ENCODE measurements at regions not wholly inside any gene's neighbourhood (a gene's known extent, or its start where the extent isn't known, plus 50 kb on each side); places are given as distances from the start of the nearest gene placed in this dataset.

- H3K27ac ChIP-seq: no peak overlapping the region
- no peaks in the 10 kb centered on the region for H3K27me3 ChIP-seq
- H3K36me3 ChIP-seq: no peaks in the 10 kb centered on the region
- H3K4me3 ChIP-seq: no peak overlapping the region
- no peak for TF ChIP-seq POLR2A (IDR thresholded peaks at IDR 0.05)
- no peak for TF ChIP-seq POLR2AphosphoS5 (IDR thresholded peaks at IDR 0.05)
- TF ChIP-seq EP300 (IDR thresholded peaks at IDR 0.05): no peak
- TF ChIP-seq CTCF (IDR thresholded peaks at IDR 0.05): no peak
- no peaks in the 10 kb centered on the region for H3K9me3 ChIP-seq
- no peaks in the 10 kb centered on the region for H3K4me1 ChIP-seq
- ATAC-seq: no peak
- WGBS, 2 donors (ENCODE audit: low coverage in 1 of 2): 81 to 100% methylated on average over 3 to 5 of the region's 6 CpGs
These were observed 462.9 kb upstream of the PRICKLE1 start for GRCh38 chr12:43052441-43052840.

- Histone ChIP-seq H3K36me3 (no peaks in the 10 kb centered on the region), H3K27ac (no peak overlapping the region), H3K9me3 (no peaks in the 10 kb centered on the region), H3K4me3 (no peak overlapping the region), H3K27me3 (no peaks in the 10 kb centered on the region), H3K4me1 (no peaks in the 10 kb centered on the region)
- no peak for ATAC-seq
- TF ChIP-seq CTCF (IDR thresholded peaks at IDR 0.05) (no peak), POLR2A (IDR thresholded peaks at IDR 0.05) (no peak), POLR2AphosphoS5 (IDR thresholded peaks at IDR 0.05) (no peak), EP300 (IDR thresholded peaks at IDR 0.05) (no peak)
- 83 to 88% methylated on average over 2 of the region's 2 CpGs for WGBS, 2 donors (ENCODE audit: low coverage in 1 of 2)
These were observed 454.7 kb upstream of the PRICKLE1 start for GRCh38 chr12:43044241-43044640.

- no peak overlapping the region for H3K4me3 ChIP-seq
- 72% methylated on average over 3 of the region's 3 CpGs; no CpG with 5 or more reads in 1 of the 2 donors for WGBS, 2 donors (ENCODE audit: low coverage in 1 of 2)
- H3K27me3 ChIP-seq: no peaks in the 10 kb centered on the region
- ATAC-seq: no peak
- H3K36me3 ChIP-seq: no peaks in the 10 kb centered on the region
- no peak overlapping the region for H3K27ac ChIP-seq
- no peaks in the 10 kb centered on the region for H3K4me1 ChIP-seq
- no peak for TF ChIP-seq CTCF (IDR thresholded peaks at IDR 0.05)
- TF ChIP-seq POLR2AphosphoS5 (IDR thresholded peaks at IDR 0.05): no peak
- no peak for TF ChIP-seq POLR2A (IDR thresholded peaks at IDR 0.05)
- no peak for TF ChIP-seq EP300 (IDR thresholded peaks at IDR 0.05)
- H3K9me3 ChIP-seq: no peaks in the 10 kb centered on the region
These were observed 449.4 kb upstream of the PRICKLE1 start for GRCh38 chr12:43038991-43039390.

- Histone ChIP-seq H3K27me3 (no peaks in the 10 kb centered on the region), H3K36me3 (no peaks in the 10 kb centered on the region), H3K9me3 (peaks cover 0 to 12% (median 0%) of the 10 kb centered on the region in 3 donors), H3K27ac (no peak overlapping the region), H3K4me1 (no peaks in the 10 kb centered on the region), H3K4me3 (no peak overlapping the region)
- TF ChIP-seq POLR2AphosphoS5 (IDR thresholded peaks at IDR 0.05) (no peak), POLR2A (IDR thresholded peaks at IDR 0.05) (no peak), EP300 (IDR thresholded peaks at IDR 0.05) (no peak), CTCF (IDR thresholded peaks at IDR 0.05) (no peak)
- ATAC-seq: no peak
- WGBS, 2 donors (ENCODE audit: low coverage in 1 of 2): 70 to 71% methylated on average over 2 of the region's 2 CpGs
These were observed 440.4 kb upstream of the PRICKLE1 start for GRCh38 chr12:43029971-43030370.

GRCh38 chr12:43028826-43029225 is 439.3 kb upstream of the PRICKLE1 start:
- WGBS, 2 donors (ENCODE audit: low coverage in 1 of 2): 72 to 75% methylated on average over 3 of the region's 3 CpGs
- no peak overlapping the region for H3K27ac ChIP-seq
- no peaks in the 10 kb centered on the region for H3K27me3 ChIP-seq
- H3K4me3 ChIP-seq: no peak overlapping the region
- no peaks in the 10 kb centered on the region for H3K36me3 ChIP-seq
- peaks cover 0 to 12% (median 0%) of the 10 kb centered on the region in 3 donors for H3K9me3 ChIP-seq
- no peaks in the 10 kb centered on the region for H3K4me1 ChIP-seq
- no peak for ATAC-seq
- no peak for TF ChIP-seq CTCF (IDR thresholded peaks at IDR 0.05)
- TF ChIP-seq EP300 (IDR thresholded peaks at IDR 0.05): no peak
- no peak for TF ChIP-seq POLR2A (IDR thresholded peaks at IDR 0.05)
- no peak for TF ChIP-seq POLR2AphosphoS5 (IDR thresholded peaks at IDR 0.05)
